HEK293 (cell line): ENCODE measurements at regions not wholly inside any gene's neighbourhood (a gene's known extent, or its start where the extent isn't known, plus 50 kb on each side); places are given as distances from the start of the nearest gene placed in this dataset.

Experiments
- CTCF ChIA-PET: fragments of 350-600 bp; formaldehyde crosslinking; extraction: SDS; loops from one replicate; lab custom pipeline; 2021; ENCODE audit warnings: antibody characterized with exemption; lab: Yijun Ruan, JAX
- POLR2A ChIA-PET: fragments of 300-600 bp; formaldehyde crosslinking; extraction: SDS; loops from one replicate; lab custom pipeline; 2020; ENCODE audit warnings: antibody characterized with exemption, inconsistent platforms; lab: Yijun Ruan, JAX
- H3K27ac ChIP-seq: fragments of 200-500 bp; sonication (Bioruptor generic); 2 replicates; pipeline ENCODE4 v1.5.1; 2014; ENCODE audit warnings: low read depth, low read length, control low read depth, inconsistent platforms; ENCODE audit errors: extremely low read depth
- H3K36me3 ChIP-seq, 2 experiments: fragments of 200-500 bp in 1 of 2; sonication (Bioruptor generic) in 1 of 2; 1 replicate in 1 of 2; 2 replicates in 1 of 2; pipeline ENCODE4 v1.5.1; 2014 to 2017; ENCODE audit warnings: inconsistent platforms in 2 of 2, low read length in 2 of 2; ENCODE audit not compliant: control insufficient read depth in 2 of 2, insufficient read depth in 1 of 2
- H3K4me1 ChIP-seq: fragments of 200-500 bp; sonication (Bioruptor generic); 2 replicates; pipeline ENCODE4 v1.5.1; 2014; ENCODE audit warnings: mild to moderate bottlenecking, low read length, inconsistent platforms; ENCODE audit not compliant: control insufficient read depth, insufficient read depth
- H3K4me3 ChIP-seq: 2 replicates; pipeline ENCODE4 v1.5.1; 2011; ENCODE audit warnings: low read depth, mild to moderate bottlenecking, control low read depth, low read length, moderate library complexity
- H3K9me3 ChIP-seq: fragments of 200-500 bp; sonication (Bioruptor generic); 2 replicates; pipeline ENCODE4 v1.5.1; 2014; ENCODE audit warnings: low read depth, low read length, inconsistent platforms; ENCODE audit not compliant: control insufficient read depth, insufficient read depth
- BCL11B ChIP-seq: fragments of 450-650 bp; formaldehyde crosslinking; IDR thresholded peaks from 2 replicates; pipeline ENCODE4 v1.5.1; 2016; ENCODE audit warnings: low read depth, missing biosample characterization, missing genetic modification characterization
- ELK4 ChIP-seq: IDR thresholded peaks from 2 replicates; pipeline ENCODE4 v1.6.1; 2011; ENCODE audit warnings: mild to moderate bottlenecking, low read depth, low read length, borderline replicate concordance
- INSM2 ChIP-seq: fragments of 450-650 bp; formaldehyde crosslinking; IDR thresholded peaks from 2 replicates; pipeline ENCODE4 v1.5.1; 2016; ENCODE audit warnings: missing biosample characterization, missing genetic modification characterization
- KLF16 ChIP-seq: fragments of 450-650 bp; formaldehyde crosslinking; IDR thresholded peaks from 2 replicates; pipeline ENCODE4 v1.5.1; 2017; ENCODE audit warnings: missing biosample characterization, missing genetic modification characterization
- KLF9 ChIP-seq: fragments of 450-650 bp; formaldehyde crosslinking; IDR thresholded peaks from 2 replicates; pipeline ENCODE4 v1.5.1; 2016; ENCODE audit warnings: missing biosample characterization, missing genetic modification characterization, low read depth
- YY1 ChIP-seq: fragments of 450-650 bp; formaldehyde crosslinking; IDR thresholded peaks from 2 replicates; pipeline ENCODE4 v1.5.1; 2018; ENCODE audit warnings: missing biosample characterization, missing genetic modification characterization
- ZBTB1 ChIP-seq: fragments of 450-650 bp; formaldehyde crosslinking; IDR thresholded peaks from 2 replicates; pipeline ENCODE4 v1.5.1; 2016; ENCODE audit warnings: missing biosample characterization, missing genetic modification characterization
- ZFHX2 ChIP-seq: fragments of 450-650 bp; formaldehyde crosslinking; conservative IDR thresholded peaks from 2 replicates; pipeline ENCODE4 v1.5.1; 2016; ENCODE audit warnings: missing biosample characterization, missing genetic modification characterization
- ZIC2 ChIP-seq: fragments of 450-650 bp; formaldehyde crosslinking; IDR thresholded peaks from 2 replicates; pipeline ENCODE4 v1.5.1; 2016; ENCODE audit warnings: missing biosample characterization, missing genetic modification characterization
- ZNF10 ChIP-seq: fragments of 450-650 bp; formaldehyde crosslinking; IDR thresholded peaks from 2 replicates; pipeline ENCODE4 v1.5.1; 2017; ENCODE audit warnings: missing biosample characterization, missing genetic modification characterization
- ZNF112 ChIP-seq: fragments of 450-650 bp; formaldehyde crosslinking; IDR thresholded peaks from 2 replicates; pipeline ENCODE4 v1.5.0; 2017; ENCODE audit warnings: missing biosample characterization, missing genetic modification characterization
- ZNF16 ChIP-seq: fragments of 450-650 bp; formaldehyde crosslinking; IDR thresholded peaks from 2 replicates; pipeline ENCODE4 v1.5.1; 2016; ENCODE audit warnings: low read depth, missing biosample characterization, missing genetic modification characterization
- ZNF18 ChIP-seq: fragments of 450-650 bp; formaldehyde crosslinking; IDR thresholded peaks from 2 replicates; pipeline ENCODE4 v1.5.1; 2016; ENCODE audit warnings: missing biosample characterization, missing genetic modification characterization
- ZNF26 ChIP-seq: fragments of 450-650 bp; formaldehyde crosslinking; IDR thresholded peaks from 2 replicates; pipeline ENCODE4 v1.5.1; 2016; ENCODE audit warnings: missing biosample characterization, missing genetic modification characterization
- ZNF398 ChIP-seq: fragments of 450-650 bp; formaldehyde crosslinking; IDR thresholded peaks from 2 replicates; pipeline ENCODE4 v1.5.1; 2017; ENCODE audit warnings: missing biosample characterization, missing genetic modification characterization
- ZNF416 ChIP-seq: fragments of 450-650 bp; formaldehyde crosslinking; IDR thresholded peaks from 2 replicates; pipeline ENCODE4 v1.5.1; 2016; ENCODE audit warnings: missing biosample characterization, missing genetic modification characterization
- ZNF433 ChIP-seq: fragments of 450-650 bp; formaldehyde crosslinking; IDR thresholded peaks from 2 replicates; pipeline ENCODE4 v1.5.1; 2016; ENCODE audit warnings: missing biosample characterization, missing genetic modification characterization, low read depth
- ZNF529 ChIP-seq: fragments of 450-650 bp; formaldehyde crosslinking; IDR thresholded peaks from 2 replicates; pipeline ENCODE4 v1.5.1; 2017; ENCODE audit warnings: missing genetic modification characterization, missing biosample characterization; ENCODE audit not compliant: insufficient replicate concordance
- ZNF530 ChIP-seq: fragments of 450-650 bp; formaldehyde crosslinking; IDR thresholded peaks from 2 replicates; pipeline ENCODE4 v1.5.1; 2016; ENCODE audit warnings: low read depth, missing biosample characterization, missing genetic modification characterization
- ZNF555 ChIP-seq: fragments of 450-650 bp; formaldehyde crosslinking; conservative IDR thresholded peaks from 2 replicates; pipeline ENCODE4 v1.5.1; 2017; ENCODE audit warnings: missing biosample characterization, mild to moderate bottlenecking, missing genetic modification characterization, inconsistent platforms
- ZNF660 ChIP-seq: fragments of 450-650 bp; IDR thresholded peaks from 2 replicates; pipeline ENCODE4 v1.5.1; 2018; ENCODE audit warnings: missing biosample characterization, mild to moderate bottlenecking, missing genetic modification characterization
- ZNF677 ChIP-seq: fragments of 450-650 bp; IDR thresholded peaks from 2 replicates; pipeline ENCODE4 v1.5.0; 2018; ENCODE audit warnings: missing biosample characterization, mild to moderate bottlenecking, missing genetic modification characterization, moderate library complexity

- POLR2A ChIA-PET: no interaction called here
- Histone ChIP-seq H3K36me3 (no peaks in the 10 kb centered on the region), H3K4me1 (no peaks in the 10 kb centered on the region), H3K27ac (no peak overlapping the region), H3K9me3 (no peaks in the 10 kb centered on the region), H3K4me3 (no peak overlapping the region)
- no peak for TF ChIP-seq ZNF16 (tag by site-specific recombination)
- TF ChIP-seq ZNF530: no peak
- no peak for TF ChIP-seq ZNF398 (tag by site-specific recombination)
- no peak for TF ChIP-seq INSM2
- no peak for TF ChIP-seq ZNF433 (tag by site-specific recombination)
- TF ChIP-seq YY1 (tag by site-specific recombination): no peak
- no peak for TF ChIP-seq ZNF677
- no peak for TF ChIP-seq ELK4
- TF ChIP-seq KLF16 (tag by site-specific recombination): no peak
- TF ChIP-seq ZNF555 (tag by site-specific recombination): no peak
- TF ChIP-seq BCL11B (tag by site-specific recombination): no peak
- TF ChIP-seq ZFHX2 (tag by site-specific recombination): no peak
- TF ChIP-seq ZNF660: no peak
- no peak for TF ChIP-seq ZIC2 (tag by site-specific recombination)
- TF ChIP-seq ZBTB1 (tag by site-specific recombination): no peak
- no peak for TF ChIP-seq ZNF112 (tag by site-specific recombination)
- no peak for TF ChIP-seq ZNF26
- no peak for TF ChIP-seq ZNF416 (tag by site-specific recombination)
- CTCF ChIA-PET: no interaction called here
These were observed 285.4 kb upstream of the CDH20 start for GRCh38 chr18:61047794-61048193.

GRCh38 chr18:61057443-61057842 is 275.8 kb upstream of the CDH20 start:
- Histone ChIP-seq H3K4me3 (no peak overlapping the region), H3K4me1 (no peaks in the 10 kb centered on the region), H3K27ac (no peak overlapping the region), H3K36me3 (no peaks in the 10 kb centered on the region), H3K9me3 (no peaks in the 10 kb centered on the region)
- CTCF ChIA-PET: interaction anchor here (0.5 kb wide), 1 partner anchor 1074 kb away, joined by 3 read pairs; no protein-coding TSS in a partner anchor
- TF ChIP-seq ZNF10 (no peak), KLF9 (tag by site-specific recombination) (no peak), ZNF18 (no peak), ZNF529 (tag by site-specific recombination) (no peak)
- POLR2A ChIA-PET: no interaction called here
